Ramos (cell line): ENCODE measurements at regions not wholly inside any gene's neighbourhood (a gene's known extent, or its start where the extent isn't known, plus 50 kb on each side); places are given as distances from the start of the nearest gene placed in this dataset.

ENCODE experiments used
- in situ Hi-C: fragments of 300-500 bp; cut with MboI; formaldehyde crosslinking; loops from one replicate; pipeline ENCODE4 v1.14.3; 2022; ENCODE audit warnings: low sequenced_read_pairs; ENCODE audit not compliant: unreplicated experiment

- in situ Hi-C loops = loop anchor here (25.0 kb wide), 1 partner anchor 1591 kb away; no protein-coding TSS in a partner anchor
Measured at GRCh38 chr18:11553098-11553940, 56.1 kb upstream of the SLC35G4 start.

GRCh38 chr18:11548916-11549551, 60.4 kb upstream of the SLC35G4 start:
- in situ Hi-C loops = no loop called here

- in situ Hi-C loops = no loop called here
Measured at GRCh38 chr18:11548396-11548795, 61.0 kb upstream of the SLC35G4 start.

- in situ Hi-C loops = no loop called here
Measured at GRCh38 chr18:11544060-11544633, 65.2 kb upstream of the SLC35G4 start.

- in situ Hi-C loops = no loop called here
Measured at GRCh38 chr18:11541179-11541578, 68.2 kb upstream of the SLC35G4 start.

GRCh38 chr18:11533942-11534496, 75.4 kb upstream of the SLC35G4 start:
- in situ Hi-C loops = no loop called here

- in situ Hi-C loops = no loop called here
Measured at GRCh38 chr18:11533513-11533890, 75.9 kb upstream of the SLC35G4 start.

GRCh38 chr18:11532758-11533512, 76.5 kb upstream of the SLC35G4 start:
- in situ Hi-C loops = no loop called here

GRCh38 chr18:11529081-11529480, 80.3 kb upstream of the SLC35G4 start:
- in situ Hi-C loops = no loop called here

GRCh38 chr18:11526675-11527074, 82.7 kb upstream of the SLC35G4 start:
- in situ Hi-C loops = no loop called here

GRCh38 chr18:11523804-11524203, 85.6 kb upstream of the SLC35G4 start:
- in situ Hi-C loops = no loop called here

GRCh38 chr18:11522992-11523391, 86.4 kb upstream of the SLC35G4 start:
- in situ Hi-C loops = no loop called here

GRCh38 chr18:11521853-11522252, 87.5 kb upstream of the SLC35G4 start:
- in situ Hi-C loops = no loop called here

GRCh38 chr18:11520536-11520935, 88.9 kb upstream of the SLC35G4 start:
- in situ Hi-C loops = no loop called here

GRCh38 chr18:11518788-11519685, 90.4 kb upstream of the SLC35G4 start:
- in situ Hi-C loops = loop anchor here (10.0 kb wide), 1 partner anchor 194 kb away; no protein-coding TSS in a partner anchor

GRCh38 chr18:11517704-11518103, 91.7 kb upstream of the SLC35G4 start:
- in situ Hi-C loops = loop anchor here (10.0 kb wide), 1 partner anchor 193 kb away; no protein-coding TSS in a partner anchor

- in situ Hi-C loops = loop anchor here (10.0 kb wide), 1 partner anchor 192 kb away; no protein-coding TSS in a partner anchor
Measured at GRCh38 chr18:11516751-11517503, 92.5 kb upstream of the SLC35G4 start.

GRCh38 chr18:11514267-11514666, 95.1 kb upstream of the SLC35G4 start:
- in situ Hi-C loops = loop anchor here (10.0 kb wide), 1 partner anchor 189 kb away; no protein-coding TSS in a partner anchor
